Activated CD8-positive, alpha-beta T cell treated with anti-CD3 and anti-CD28 coated beads for 36 hours (primary cell): ENCODE measurements at regions not wholly inside any gene's neighbourhood (a gene's known extent, or its start where the extent isn't known, plus 50 kb on each side); places are given as distances from the start of the nearest gene placed in this dataset.

Source experiments
- ATAC-seq: fragments of 200-7000 bp; cut with Tn5 transposase; one replicate; pipeline ENCODE4 v1.10.0; 2021; ENCODE audit warnings: mild to moderate bottlenecking, moderate library complexity
- CTCF ChIA-PET: fragments of 350-600 bp; sonication (Branson Sonifier 250); formaldehyde crosslinking; loops from one replicate; lab custom pipeline; 2021; ENCODE audit warnings: antibody characterized with exemption; lab: Charles Lee
- POLR2A ChIA-PET: fragments of 350-600 bp; sonication (Branson Sonifier 250); formaldehyde crosslinking; loops from one replicate; lab custom pipeline; 2021; ENCODE audit warnings: antibody characterized with exemption; lab: Charles Lee
- DNase-seq: peaks from one replicate; pipeline ENCODE4 v3.0.0-alpha.2; 2020
- H3K27ac Mint-ChIP-seq: one replicate; pipeline ENCODE4 v1.8.0; 2021; ENCODE audit warnings: mild to moderate bottlenecking, mixed read lengths
- H3K27me3 Mint-ChIP-seq: one replicate; pipeline ENCODE4 v1.8.0; 2021; ENCODE audit warnings: mixed read lengths
- H3K36me3 Mint-ChIP-seq: one replicate; pipeline ENCODE4 v1.8.0; 2021; ENCODE audit warnings: low read depth, mixed read lengths
- H3K4me1 Mint-ChIP-seq: one replicate; pipeline ENCODE4 v1.8.0; 2021; ENCODE audit warnings: low read depth, mixed read lengths
- H3K4me3 Mint-ChIP-seq: one replicate; pipeline ENCODE4 v1.8.0; 2021; ENCODE audit warnings: mild to moderate bottlenecking, moderate library complexity, mixed read lengths
- H3K9me3 Mint-ChIP-seq: one replicate; pipeline ENCODE4 v1.8.0; 2021; ENCODE audit warnings: mixed read lengths
- CTCF ChIP-seq: fragments of 200-600 bp; IDR thresholded peaks from one replicate; pipeline ENCODE4 v1.8.0; 2022; ENCODE audit warnings: antibody characterized with exemption, mild to moderate bottlenecking
- intact Hi-C: fragments of 100-400 bp; cut with micrococcal nuclease; formaldehyde crosslinking; loops from one replicate; pipeline ENCODE4 v1.10.0; 2022

- no peak overlapping the region for H3K4me3 Mint-ChIP-seq
- intact Hi-C loops, result no loop called here
- H3K27me3 Mint-ChIP-seq, result peaks cover 20% of the 10 kb centered on the region
- POLR2A ChIA-PET, result no interaction called here
- H3K27ac Mint-ChIP-seq, result no peak overlapping the region
- no peak for TF ChIP-seq CTCF
- H3K36me3 Mint-ChIP-seq, result no peaks in the 10 kb centered on the region
- DNase-seq, result no peak
- CTCF ChIA-PET, result no interaction called here
- no peak for ATAC-seq
- H3K9me3 Mint-ChIP-seq, result peaks cover under 1% of the 10 kb centered on the region
- no peaks in the 10 kb centered on the region for H3K4me1 Mint-ChIP-seq
Measured at GRCh38 chr22:48929276-48929790, 898.3 kb downstream of the BRD1 start.

- ChIA-PET CTCF (no interaction called here), POLR2A (no interaction called here)
- peaks cover 28% of the 10 kb centered on the region for H3K27me3 Mint-ChIP-seq
- TF ChIP-seq CTCF, result no peak
- ATAC-seq (no peak), DNase-seq (no peak)
- no peaks in the 10 kb centered on the region for H3K36me3 Mint-ChIP-seq
- no peaks in the 10 kb centered on the region for H3K4me1 Mint-ChIP-seq
- intact Hi-C loops, result no loop called here
- H3K27ac Mint-ChIP-seq, result no peak overlapping the region
- H3K9me3 Mint-ChIP-seq, result no peaks in the 10 kb centered on the region
- no peak overlapping the region for H3K4me3 Mint-ChIP-seq
Measured at GRCh38 chr22:48927591-48927990, 900.1 kb downstream of the BRD1 start.

GRCh38 chr22:48926643-48927042 lies 901.0 kb downstream of the BRD1 start:
- Mint-ChIP-seq H3K27ac (no peak overlapping the region), H3K4me3 (no peak overlapping the region), H3K27me3 (peaks cover 28% of the 10 kb centered on the region), H3K9me3 (no peaks in the 10 kb centered on the region), H3K4me1 (no peaks in the 10 kb centered on the region), H3K36me3 (no peaks in the 10 kb centered on the region)
- POLR2A ChIA-PET, result no interaction called here
- intact Hi-C loops, result no loop called here
- CTCF ChIA-PET, result no interaction called here
- TF ChIP-seq CTCF, result no peak
- ATAC-seq, result no peak
- DNase-seq, result no peak

GRCh38 chr22:48926136-48926535 lies 901.5 kb downstream of the BRD1 start:
- no peak overlapping the region for H3K4me3 Mint-ChIP-seq
- ATAC-seq (no peak), DNase-seq (no peak)
- H3K36me3 Mint-ChIP-seq, result no peaks in the 10 kb centered on the region
- H3K9me3 Mint-ChIP-seq, result no peaks in the 10 kb centered on the region
- no peak for TF ChIP-seq CTCF
- H3K4me1 Mint-ChIP-seq, result no peaks in the 10 kb centered on the region
- intact Hi-C loops, result no loop called here
- CTCF ChIA-PET, result no interaction called here
- peaks cover 32% of the 10 kb centered on the region for H3K27me3 Mint-ChIP-seq
- POLR2A ChIA-PET, result no interaction called here
- no peak overlapping the region for H3K27ac Mint-ChIP-seq

- Mint-ChIP-seq H3K36me3 (no peaks in the 10 kb centered on the region), H3K9me3 (no peaks in the 10 kb centered on the region), H3K4me3 (no peak overlapping the region), H3K27me3 (peaks cover 33% of the 10 kb centered on the region), H3K4me1 (no peaks in the 10 kb centered on the region), H3K27ac (no peak overlapping the region)
- ATAC-seq (no peak), DNase-seq (no peak)
- intact Hi-C loops, result no loop called here
- no peak for TF ChIP-seq CTCF
- POLR2A ChIA-PET, result no interaction called here
- CTCF ChIA-PET, result no interaction called here
Measured at GRCh38 chr22:48925450-48925849, 902.2 kb downstream of the BRD1 start.
